Vagina (tissue), 2 donors: ENCODE measurements at regions not wholly inside any gene's neighbourhood (a gene's known extent, or its start where the extent isn't known, plus 50 kb on each side); places are given as distances from the start of the nearest gene placed in this dataset.

Source experiments
- POLR2A ChIP-seq, 2 donors: fragments of 450-650 bp; IDR thresholded peaks; one replicate each; pipeline ENCODE4 v1.6.1; 2017; ENCODE audit warnings: antibody characterized with exemption in 2 of 2, mild to moderate bottlenecking in 2 of 2, moderate library complexity in 2 of 2
- POLR2AphosphoS5 ChIP-seq, 2 donors: sonication (generic); formaldehyde crosslinking; IDR thresholded peaks; one replicate each; pipeline ENCODE4 v1.9.0; 2017; ENCODE audit warnings: antibody characterized with exemption in 2 of 2, mild to moderate bottlenecking in 2 of 2, low read depth in 1 of 2; ENCODE audit not compliant: insufficient read depth in 1 of 2
- TF ChIP-seq, protein P1 (sequence below), 3 experiments: fragments of 450-650 bp in 2 of 3; fragments of 200-600 bp in 1 of 3; sonication (generic) in 1 of 3; IDR thresholded peaks; one replicate each; pipeline ENCODE4 v1.5.1; 2017 to 2019; ENCODE audit warnings: antibody characterized with exemption in 3 of 3, mild to moderate bottlenecking in 2 of 3, moderate library complexity in 2 of 3

- TF ChIP-seq, protein P1, sequence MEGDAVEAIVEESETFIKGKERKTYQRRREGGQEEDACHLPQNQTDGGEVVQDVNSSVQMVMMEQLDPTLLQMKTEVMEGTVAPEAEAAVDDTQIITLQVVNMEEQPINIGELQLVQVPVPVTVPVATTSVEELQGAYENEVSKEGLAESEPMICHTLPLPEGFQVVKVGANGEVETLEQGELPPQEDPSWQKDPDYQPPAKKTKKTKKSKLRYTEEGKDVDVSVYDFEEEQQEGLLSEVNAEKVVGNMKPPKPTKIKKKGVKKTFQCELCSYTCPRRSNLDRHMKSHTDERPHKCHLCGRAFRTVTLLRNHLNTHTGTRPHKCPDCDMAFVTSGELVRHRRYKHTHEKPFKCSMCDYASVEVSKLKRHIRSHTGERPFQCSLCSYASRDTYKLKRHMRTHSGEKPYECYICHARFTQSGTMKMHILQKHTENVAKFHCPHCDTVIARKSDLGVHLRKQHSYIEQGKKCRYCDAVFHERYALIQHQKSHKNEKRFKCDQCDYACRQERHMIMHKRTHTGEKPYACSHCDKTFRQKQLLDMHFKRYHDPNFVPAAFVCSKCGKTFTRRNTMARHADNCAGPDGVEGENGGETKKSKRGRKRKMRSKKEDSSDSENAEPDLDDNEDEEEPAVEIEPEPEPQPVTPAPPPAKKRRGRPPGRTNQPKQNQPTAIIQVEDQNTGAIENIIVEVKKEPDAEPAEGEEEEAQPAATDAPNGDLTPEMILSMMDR (IDR thresholded peaks at IDR 0.05): no peak
- TF ChIP-seq POLR2A (IDR thresholded peaks at IDR 0.05) (no peak), POLR2AphosphoS5 (IDR thresholded peaks at IDR 0.05; ENCODE audit: insufficient read depth in 1 of 2, low read depth in 1 of 2) (no peak)
Observed at GRCh38 chr2:52794581-52794980, 973.0 kb upstream of the CHAC2 start.
